NCI-H2171 treated with DMSO at 0.1 percent for 48 hours (cell line): ENCODE measurements at regions not wholly inside any gene's neighbourhood (a gene's known extent, or its start where the extent isn't known, plus 50 kb on each side); places are given as distances from the start of the nearest gene placed in this dataset.

ENCODE experiments used
- DNase-seq: peaks from one replicate; lab custom pipeline; 2025; lab: John Stamatoyannopoulos, UW

DNA sequence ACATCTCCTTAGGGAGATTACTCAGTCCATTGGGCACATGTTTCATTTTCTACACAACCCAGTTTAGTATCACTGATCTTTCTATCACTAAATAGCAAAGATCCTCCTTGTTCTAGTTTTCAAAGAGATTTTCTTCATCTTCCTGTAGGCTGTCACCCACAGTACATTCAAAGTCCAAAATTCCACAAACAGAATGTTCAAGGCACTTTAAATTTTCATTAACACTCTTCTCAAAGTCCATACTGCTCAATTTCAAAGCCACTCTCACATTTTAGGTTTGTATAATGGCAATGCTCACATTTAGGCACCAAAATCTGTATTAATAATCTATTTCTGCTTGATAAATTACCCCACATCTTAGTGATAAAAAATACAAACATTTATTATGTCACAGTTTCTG is 152.8 kb downstream of the FSIP2 start:
- DNase-seq = no peak

- no peak for DNase-seq
Observed at GRCh38 chr2:185891804-185892411, 153.3 kb downstream of the FSIP2 start.

GRCh38 chr2:185892484-185892883 is 153.9 kb downstream of the FSIP2 start:
- DNase-seq = no peak

GRCh38 chr2:185894223-185894622 is 155.6 kb downstream of the FSIP2 start:
- DNase-seq = no peak

DNA sequence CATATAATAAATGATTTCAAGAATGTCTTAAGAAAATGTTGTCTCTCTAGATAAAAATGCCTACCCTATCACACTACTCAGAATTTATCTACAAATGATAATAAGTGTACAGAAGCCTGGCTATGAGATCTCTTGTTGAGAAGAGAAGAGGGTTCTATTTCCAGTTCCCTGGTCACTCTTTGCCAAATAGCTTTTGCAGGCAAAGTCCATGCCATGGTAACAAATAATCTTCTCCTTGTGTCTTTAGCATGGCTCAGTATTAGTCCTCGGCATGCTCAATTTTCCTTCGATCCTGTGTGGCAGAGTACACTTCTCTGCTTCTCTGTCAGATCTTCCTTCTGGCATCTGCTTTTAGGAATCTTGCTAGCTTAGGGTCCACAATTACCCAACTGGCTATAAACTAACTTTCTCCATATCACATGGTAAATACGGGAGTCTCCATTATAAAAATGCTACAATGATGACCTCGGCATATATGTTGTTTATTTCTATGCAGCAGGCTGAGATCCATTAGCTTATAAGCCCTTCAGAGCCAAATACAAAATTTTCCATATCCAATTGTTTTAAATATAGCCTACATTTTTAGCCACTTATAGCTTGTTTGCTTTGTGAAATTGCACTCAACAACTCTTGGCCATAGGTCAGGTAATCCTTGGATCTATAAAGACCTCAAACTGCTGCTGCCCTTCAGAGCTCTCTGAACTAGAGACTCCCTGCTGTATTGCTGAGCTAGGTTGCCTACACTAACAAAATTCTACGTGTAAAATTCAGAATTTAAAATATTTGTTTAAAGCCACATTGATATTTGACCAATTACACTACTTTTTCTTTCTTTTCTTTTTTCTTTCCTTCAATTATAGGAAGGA is 157.5 kb downstream of the FSIP2 start:
- DNase-seq = no peak

GRCh38 chr2:185899366-185899765 is 160.8 kb downstream of the FSIP2 start:
- DNase-seq = no peak

GRCh38 chr2:185919155-185919554 is 180.6 kb downstream of the FSIP2 start:
- DNase-seq = peak; percentile 39

- no peak for DNase-seq
Observed at GRCh38 chr2:185921048-185921756, 182.6 kb downstream of the FSIP2 start.

GRCh38 chr2:185934232-185934631 is 195.6 kb downstream of the FSIP2 start:
- DNase-seq = no peak

GRCh38 chr2:185939858-185940257 is 201.3 kb downstream of the FSIP2 start:
- DNase-seq = no peak

GRCh38 chr2:185942855-185943254 is 204.3 kb downstream of the FSIP2 start:
- DNase-seq = no peak

GRCh38 chr2:185947722-185948121 is 209.1 kb downstream of the FSIP2 start:
- no peak for DNase-seq

DNA sequence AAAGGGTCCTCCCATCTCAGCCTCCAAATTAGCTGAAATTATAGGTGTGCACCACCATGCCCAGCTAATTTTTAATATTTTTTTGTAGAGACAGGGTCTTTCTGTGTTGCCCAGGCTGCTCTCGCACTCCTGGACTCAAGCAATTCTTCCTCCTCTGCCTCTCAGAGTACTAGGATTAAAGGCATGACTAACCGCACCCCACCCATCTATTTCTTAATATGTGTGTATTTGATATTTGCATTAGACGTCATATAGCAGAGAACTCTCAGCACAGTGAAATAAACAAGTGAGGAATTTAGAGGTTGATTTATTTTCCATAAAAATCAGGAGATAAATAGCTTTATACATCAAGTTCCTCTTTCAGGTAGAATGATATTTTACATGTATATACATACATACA is 213.5 kb downstream of the FSIP2 start:
- DNase-seq = no peak

- no peak for DNase-seq
Observed at GRCh38 chr2:185954389-185954788, 215.8 kb downstream of the FSIP2 start.

DNA sequence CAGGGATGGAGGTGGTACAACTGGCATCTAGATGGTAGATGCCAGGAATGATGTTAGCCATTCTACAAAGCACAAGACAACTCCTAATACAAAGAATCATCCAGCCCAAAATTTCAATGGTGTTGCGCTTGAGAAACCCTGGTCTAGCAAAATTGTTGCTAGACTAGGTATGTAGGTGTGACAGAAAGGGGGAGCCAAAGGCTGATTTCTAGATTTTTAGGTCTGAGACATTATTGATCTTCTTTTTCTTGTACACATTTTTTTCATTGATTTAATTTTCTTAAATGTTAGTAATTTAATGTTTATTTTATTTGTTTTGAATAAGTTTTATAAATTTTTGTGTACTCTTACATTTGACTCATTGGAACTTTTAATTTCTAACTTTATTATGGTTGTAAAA is 216.4 kb downstream of the FSIP2 start:
- no peak for DNase-seq

GRCh38 chr2:185967335-185967734 is 228.7 kb downstream of the FSIP2 start:
- DNase-seq = peak; percentile 36

DNA sequence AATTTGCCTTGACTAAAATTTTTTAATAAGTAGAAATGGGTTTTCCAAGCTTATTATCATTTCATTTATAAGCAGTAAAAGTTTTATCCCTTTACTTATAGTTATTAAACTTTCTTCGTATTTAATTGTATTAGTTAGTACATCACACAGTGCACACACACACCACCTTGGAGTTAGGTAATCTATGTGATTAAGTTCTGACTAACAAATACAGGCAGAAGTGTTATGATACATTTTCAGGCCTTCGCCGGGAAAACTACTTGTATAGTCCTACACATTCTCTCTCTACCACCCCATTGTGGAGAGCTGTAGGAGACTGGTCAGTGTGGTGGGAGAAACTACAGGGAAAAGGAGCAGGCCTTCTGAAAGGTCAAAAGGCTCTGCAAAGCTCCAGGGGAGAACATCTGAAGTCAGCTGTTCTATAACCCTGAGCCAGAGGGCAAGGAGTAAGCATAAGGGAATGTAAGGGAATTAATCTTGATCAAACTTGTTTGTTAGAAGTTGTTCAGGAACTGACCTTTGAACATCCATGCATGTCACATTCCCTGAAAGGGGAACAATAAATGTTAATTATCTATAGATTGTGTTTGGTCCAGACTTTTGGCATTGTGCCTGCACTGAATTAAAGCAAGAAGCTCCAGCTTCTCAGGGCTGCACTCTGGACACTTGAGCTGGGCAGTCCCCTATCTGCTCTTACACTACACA is 231.7 kb downstream of the FSIP2 start:
- no peak for DNase-seq

- DNase-seq = no peak
Observed at GRCh38 chr2:185978634-185979407, 240.2 kb downstream of the FSIP2 start.

- DNase-seq = no peak
Observed at GRCh38 chr2:185979546-185980071, 241.0 kb downstream of the FSIP2 start.

- no peak for DNase-seq
Observed at GRCh38 chr2:185980944-185981343, 242.3 kb downstream of the FSIP2 start.

DNA sequence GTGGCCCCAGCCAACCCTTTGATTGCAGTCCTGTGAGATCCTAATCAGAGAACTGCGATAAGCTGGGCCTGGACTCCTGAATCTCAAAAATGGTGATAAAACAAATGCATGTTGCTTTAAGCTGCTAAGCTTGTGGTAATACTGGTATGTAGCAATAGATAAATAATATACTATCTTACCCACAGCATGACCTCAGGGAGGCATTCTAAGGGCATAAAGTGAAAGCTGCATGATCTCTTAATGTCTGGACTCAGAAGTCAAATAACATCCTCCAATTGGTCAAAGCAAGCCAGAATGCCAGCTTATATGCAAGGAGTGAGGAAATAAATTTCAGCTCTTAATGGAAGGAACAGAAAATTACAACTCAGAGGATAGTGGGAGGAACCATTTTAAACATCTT is 246.1 kb downstream of the FSIP2 start:
- DNase-seq = no peak
